K562 (cell line): ENCODE measurements at regions not wholly inside any gene's neighbourhood (a gene's known extent, or its start where the extent isn't known, plus 50 kb on each side); places are given as distances from the start of the nearest gene placed in this dataset.

Experiments used
- CEBPB ChIP-seq: fragments of 450-650 bp; IDR thresholded peaks from 2 replicates; pipeline ENCODE4 v1.6.1; 2016; ENCODE audit warnings: missing genetic modification characterization, missing compliant biosample characterization
- COPS2 ChIP-seq: fragments of 450-650 bp; conservative IDR thresholded peaks from 2 replicates; pipeline ENCODE4 v1.6.1; 2016; ENCODE audit warnings: mild to moderate bottlenecking, moderate library complexity
- CUX1 ChIP-seq: fragments of 200-800 bp; sonication (Bioruptor generic); IDR thresholded peaks from 2 replicates; pipeline ENCODE4 v1.6.1; 2016; ENCODE audit warnings: missing genetic modification characterization, missing compliant biosample characterization
- GTF2E2 ChIP-seq: fragments of 200-800 bp; sonication (Bioruptor generic); IDR thresholded peaks from 2 replicates; pipeline ENCODE4 v1.6.1; 2016; ENCODE audit warnings: missing genetic modification characterization, missing compliant biosample characterization
- KDM2B ChIP-seq: fragments of 250-450 bp; sonication (Bioruptor Pico); IDR thresholded peaks from 2 replicates; pipeline ENCODE4 v1.8.0; 2021; ENCODE audit warnings: mild to moderate bottlenecking, moderate library complexity
- NFIC ChIP-seq: fragments of 450-650 bp; IDR thresholded peaks from 2 replicates; pipeline ENCODE4 v1.6.1; 2017; ENCODE audit warnings: mild to moderate bottlenecking, inconsistent platforms
- NR4A1 ChIP-seq, 2 experiments: fragments of 250-450 bp in 1 of 2; fragments of 450-650 bp in 1 of 2; sonication (Bioruptor Pico) in 1 of 2; IDR thresholded peaks; 2 replicates each; pipeline versions ENCODE4 v1.4.0 to v1.6.1; 2016 to 2020; ENCODE audit warnings: mild to moderate bottlenecking in 2 of 2, missing compliant biosample characterization in 1 of 2, missing genetic modification characterization in 1 of 2, moderate library complexity in 1 of 2
- TAF15 ChIP-seq: fragments of 200-400 bp; formaldehyde crosslinking; IDR thresholded peaks from 2 replicates; pipeline ENCODE4 v1.6.1; 2017; ENCODE audit warnings: mild to moderate bottlenecking, low read depth, low read length, moderate library complexity
- XRCC5 ChIP-seq: fragments of 200-400 bp; formaldehyde crosslinking; IDR thresholded peaks from 2 replicates; pipeline ENCODE4 v1.6.1; 2017; ENCODE audit warnings: low read depth, mild to moderate bottlenecking, low read length
- ZBTB17 ChIP-seq: fragments of 450-650 bp; formaldehyde crosslinking; IDR thresholded peaks from 2 replicates; pipeline ENCODE4 v1.4.0; 2020; ENCODE audit warnings: mild to moderate bottlenecking
- ZEB2 ChIP-seq: fragments of 450-650 bp; IDR thresholded peaks from 2 replicates; pipeline ENCODE4 v1.6.1; 2016
- ZNF3 ChIP-seq: fragments of 250-450 bp; sonication (Bioruptor Pico); IDR thresholded peaks from 2 replicates; pipeline ENCODE4 v1.5.0; 2021; ENCODE audit warnings: mild to moderate bottlenecking, moderate library complexity
- ZNF57 ChIP-seq: fragments of 450-650 bp; formaldehyde crosslinking; IDR thresholded peaks from 2 replicates; pipeline ENCODE4 v1.4.0; 2020; ENCODE audit warnings: mild to moderate bottlenecking, moderate library complexity
- ZNF592 ChIP-seq: fragments of 450-650 bp; IDR thresholded peaks from 2 replicates; pipeline ENCODE4 v1.6.1; 2017; ENCODE audit warnings: antibody characterized with exemption, mild to moderate bottlenecking
- TF ChIP-seq, protein P1 (sequence below): fragments of 200-800 bp; sonication (Bioruptor generic); IDR thresholded peaks from 2 replicates; pipeline ENCODE4 v1.6.1; 2017; ENCODE audit warnings: missing genetic modification characterization, missing compliant biosample characterization
- TF ChIP-seq, protein P2 (sequence below): fragments of 450-650 bp; conservative IDR thresholded peaks from 2 replicates; pipeline ENCODE4 v1.6.1; 2016; ENCODE audit warnings: missing genetic modification characterization, low read depth, mild to moderate bottlenecking, missing compliant biosample characterization, moderate library complexity

DNA sequence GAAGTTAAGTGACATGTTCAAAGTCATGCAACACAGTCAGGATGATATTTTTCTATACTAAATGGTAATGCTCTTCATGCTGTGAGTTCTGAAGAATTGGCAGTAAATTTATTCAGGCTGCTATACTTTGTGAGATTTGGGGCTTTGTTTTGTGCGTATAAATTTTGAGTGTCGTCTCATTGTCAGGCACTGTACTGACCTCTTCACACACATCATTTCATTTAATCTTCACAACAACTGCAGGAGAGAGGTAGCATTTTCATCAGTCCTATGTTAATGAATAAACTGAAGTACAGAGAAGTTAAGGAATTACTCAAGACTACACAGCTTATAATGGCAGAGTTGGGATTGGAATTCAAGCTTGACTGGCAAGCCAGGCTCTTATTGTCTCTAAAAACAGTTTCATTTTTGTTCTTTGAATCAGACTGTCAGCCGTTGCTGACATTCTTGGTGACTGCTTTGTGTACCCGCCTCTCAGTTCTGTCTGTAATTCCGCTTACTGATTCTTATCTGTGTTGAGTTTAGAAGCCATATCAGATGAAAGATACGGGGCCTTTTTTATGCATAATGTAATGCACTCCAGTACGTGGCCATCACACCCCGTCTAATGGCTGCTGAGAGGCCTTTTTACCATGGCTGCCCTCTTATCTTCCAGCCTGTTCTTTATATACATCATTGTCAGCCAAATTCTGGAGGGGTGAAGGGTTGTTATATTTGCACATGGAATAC is 274.9 kb downstream of the UTRN start (continued):
- TF ChIP-seq ZNF592 (peak; percentile 65), ZNF57 (CRISPR knock-in tag) (no peak), KDM2B (CRISPR knock-in tag) (no peak), XRCC5 (no peak), TAF15 (no peak), CUX1 (peak; percentile 36; the same call in 1 of the 2 replicates), NR4A1 (CRISPR knock-in tag; IDR thresholded peaks at IDR 0.05) (no peak), NR4A1 (tag; IDR thresholded peaks at IDR 0.05) (0 out of 2 replicates have a peak, but pooled peaks have one; percentile 31), ZNF3 (0 out of 2 replicates have a peak, but pooled peaks have one; percentile 55), GTF2E2 (no peak), COPS2 (no peak), ZEB2 (no peak), CEBPB (tag) (no peak), NFIC (no peak), ZBTB17 (CRISPR knock-in tag) (peak; percentile 78)
- TF ChIP-seq, protein P1, sequence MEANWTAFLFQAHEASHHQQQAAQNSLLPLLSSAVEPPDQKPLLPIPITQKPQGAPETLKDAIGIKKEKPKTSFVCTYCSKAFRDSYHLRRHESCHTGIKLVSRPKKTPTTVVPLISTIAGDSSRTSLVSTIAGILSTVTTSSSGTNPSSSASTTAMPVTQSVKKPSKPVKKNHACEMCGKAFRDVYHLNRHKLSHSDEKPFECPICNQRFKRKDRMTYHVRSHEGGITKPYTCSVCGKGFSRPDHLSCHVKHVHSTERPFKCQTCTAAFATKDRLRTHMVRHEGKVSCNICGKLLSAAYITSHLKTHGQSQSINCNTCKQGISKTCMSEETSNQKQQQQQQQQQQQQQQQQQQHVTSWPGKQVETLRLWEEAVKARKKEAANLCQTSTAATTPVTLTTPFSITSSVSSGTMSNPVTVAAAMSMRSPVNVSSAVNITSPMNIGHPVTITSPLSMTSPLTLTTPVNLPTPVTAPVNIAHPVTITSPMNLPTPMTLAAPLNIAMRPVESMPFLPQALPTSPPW (CRISPR knock-in tag) = 0 out of 2 replicates have a peak, but pooled peaks have one; percentile 22
- TF ChIP-seq, protein P2, sequence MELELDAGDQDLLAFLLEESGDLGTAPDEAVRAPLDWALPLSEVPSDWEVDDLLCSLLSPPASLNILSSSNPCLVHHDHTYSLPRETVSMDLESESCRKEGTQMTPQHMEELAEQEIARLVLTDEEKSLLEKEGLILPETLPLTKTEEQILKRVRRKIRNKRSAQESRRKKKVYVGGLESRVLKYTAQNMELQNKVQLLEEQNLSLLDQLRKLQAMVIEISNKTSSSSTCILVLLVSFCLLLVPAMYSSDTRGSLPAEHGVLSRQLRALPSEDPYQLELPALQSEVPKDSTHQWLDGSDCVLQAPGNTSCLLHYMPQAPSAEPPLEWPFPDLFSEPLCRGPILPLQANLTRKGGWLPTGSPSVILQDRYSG = peak; percentile 73; the same call in 1 of the 2 replicates
